IMR-90 (cell line): ENCODE measurements at regions not wholly inside any gene's neighbourhood (a gene's known extent, or its start where the extent isn't known, plus 50 kb on each side); places are given as distances from the start of the nearest gene placed in this dataset.

Experiments
- ATAC-seq: fragments of 200-7000 bp; cut with Tn5 transposase; 2 replicates; pipeline ENCODE4 v1.9.1; 2020; ENCODE audit warnings: low read depth, mild to moderate bottlenecking, moderate library complexity
- BruUV-seq: library from RNA; stranded (reverse); fragments of 400-500 nt; replicated peaks from 2 replicates; lab custom pipeline; 2021; lab: Mats Ljungman, UMichigan
- CTCF ChIA-PET: fragments of 300-600 bp; formaldehyde crosslinking; extraction: SDS; loops from one replicate; lab custom pipeline; 2021; ENCODE audit warnings: antibody characterized with exemption; lab: Yijun Ruan, JAX
- POLR2A ChIA-PET: fragments of 300-600 bp; sonication (Branson Sonifier 250); formaldehyde crosslinking; loops from one replicate; lab custom pipeline; 2022; ENCODE audit warnings: antibody characterized with exemption; ENCODE audit not compliant: unreplicated experiment; lab: Charles Lee
- DNase-seq: peaks from one replicate; pipeline ENCODE4 v3.0.0; 2013
- H2AFZ ChIP-seq: replicated peaks from 2 replicates; pipeline ENCODE3; 2013; ENCODE audit warnings: low read length, mild to moderate bottlenecking; ENCODE audit not compliant: poor library complexity
- H2AK5ac ChIP-seq: 2 replicates; pipeline ENCODE4 v1.6.1; 2013; ENCODE audit warnings: low read depth, low read length, inconsistent platforms
- H2AK9ac ChIP-seq: replicated peaks from 2 replicates; pipeline ENCODE3; 2013; ENCODE audit warnings: mild to moderate bottlenecking, low read depth, low read length, moderate library complexity; ENCODE audit not compliant: poor library complexity
- H2BK120ac ChIP-seq: 2 replicates; pipeline ENCODE4 v1.6.1; 2013; ENCODE audit warnings: low read depth, low read length, inconsistent platforms
- H2BK15ac ChIP-seq: 3 replicates; pipeline ENCODE4 v1.6.1; 2013; ENCODE audit warnings: low read depth, low read length, inconsistent platforms
- H2BK20ac ChIP-seq: 2 replicates; pipeline ENCODE4 v1.6.1; 2013; ENCODE audit warnings: low read depth, mild to moderate bottlenecking, inconsistent platforms, low read length, moderate library complexity
- H2BK5ac ChIP-seq: 2 replicates; pipeline ENCODE4 v1.6.1; 2013; ENCODE audit warnings: mild to moderate bottlenecking, low read depth, low read length, inconsistent platforms; ENCODE audit not compliant: poor library complexity, severe bottlenecking
- H3K14ac ChIP-seq: replicated peaks from 2 replicates; pipeline ENCODE4 v1.6.1; 2013; ENCODE audit warnings: low read depth, low read length, inconsistent platforms
- H3K18ac ChIP-seq: 2 replicates; pipeline ENCODE4 v1.6.1; 2013; ENCODE audit warnings: low read depth, low read length, control low read depth
- H3K23ac ChIP-seq: 2 replicates; pipeline ENCODE4 v1.6.1; 2013; ENCODE audit warnings: low read depth, low read length, inconsistent platforms
- H3K27ac ChIP-seq: 2 replicates; pipeline ENCODE4 v1.5.1; 2013; ENCODE audit warnings: mild to moderate bottlenecking, control low read depth, low read length; ENCODE audit not compliant: insufficient read depth
- H3K27me3 ChIP-seq: 2 replicates; pipeline ENCODE4 v1.6.1; 2013; ENCODE audit warnings: low read length; ENCODE audit not compliant: control insufficient read depth, insufficient read depth
- H3K36me3 ChIP-seq: 2 replicates; pipeline ENCODE4 v1.6.1; 2013; ENCODE audit warnings: low read length, mixed read lengths; ENCODE audit not compliant: control insufficient read depth, insufficient read depth
- H3K4ac ChIP-seq: 2 replicates; pipeline ENCODE4 v1.6.1; 2013; ENCODE audit warnings: low read depth, low read length, inconsistent platforms
- H3K4me1 ChIP-seq: 2 replicates; pipeline ENCODE4 v1.6.1; 2013; ENCODE audit warnings: low read length, mixed read lengths; ENCODE audit not compliant: control insufficient read depth, insufficient read depth
- H3K4me2 ChIP-seq: 2 replicates; pipeline ENCODE4 v1.6.1; 2013; ENCODE audit warnings: low read depth, mild to moderate bottlenecking, control low read depth, low read length, moderate library complexity
- H3K4me3 ChIP-seq: 2 replicates; pipeline ENCODE4 v1.5.1; 2013; ENCODE audit warnings: low read depth, mild to moderate bottlenecking, control low read depth, low read length, moderate library complexity; ENCODE audit not compliant: insufficient read depth
- H3K56ac ChIP-seq: 2 replicates; pipeline ENCODE4 v1.6.1; 2013; ENCODE audit warnings: low read length, inconsistent platforms; ENCODE audit not compliant: insufficient read depth; ENCODE audit errors: extremely low read depth
- H3K79me1 ChIP-seq, 2 experiments: 2 replicates each; pipeline ENCODE4 v1.6.1; 2013; ENCODE audit warnings: low read length in 2 of 2, inconsistent platforms in 1 of 2, low read depth in 1 of 2
- H3K9ac ChIP-seq: 2 replicates; pipeline ENCODE4 v1.6.1; 2013; ENCODE audit warnings: low read depth, low read length, control low read depth
- H3K9me1 ChIP-seq: 2 replicates; pipeline ENCODE4 v1.6.1; 2013; ENCODE audit warnings: low read length, inconsistent platforms; ENCODE audit not compliant: insufficient read depth
- H3K9me3 ChIP-seq: 2 replicates; pipeline ENCODE4 v1.6.1; 2013; ENCODE audit warnings: low read length; ENCODE audit not compliant: control insufficient read depth, insufficient read depth
- H4K20me1 ChIP-seq: 2 replicates; pipeline ENCODE4 v1.6.1; 2013; ENCODE audit warnings: low read length, inconsistent platforms; ENCODE audit not compliant: insufficient read depth
- H4K5ac ChIP-seq: 2 replicates; pipeline ENCODE4 v1.6.1; 2013; ENCODE audit warnings: mild to moderate bottlenecking, low read depth, low read length, control low read depth
- H4K8ac ChIP-seq, 2 experiments: 2 replicates each; pipeline ENCODE4 v1.6.1; 2013; ENCODE audit warnings: low read depth in 2 of 2, low read length in 2 of 2, control low read depth in 1 of 2, inconsistent platforms in 1 of 2
- H4K91ac ChIP-seq: 2 replicates; pipeline ENCODE4 v1.6.1; 2013; ENCODE audit warnings: low read depth, low read length, inconsistent platforms; ENCODE audit not compliant: insufficient read depth
- MAFK ChIP-seq: IDR thresholded peaks from 2 replicates; pipeline ENCODE4 v1.6.1; 2012; ENCODE audit warnings: low read depth, low read length, improper control_type of control experiment
- RAD21 ChIP-seq: IDR thresholded peaks from 2 replicates; pipeline ENCODE4 v1.6.1; 2012; ENCODE audit warnings: low read length, improper control_type of control experiment
- WGBS, 2 experiments: methylation state at CpG; one replicate each; pipeline versions ENCODE4 v1.1.5 to v1.1.7; 2013; ENCODE audit warnings: missing lambda C conversion rate in 2 of 2; ENCODE audit not compliant: insufficient read length in 1 of 2; ENCODE audit errors: extremely low coverage in 2 of 2; 5-methylcytosine and 5-hydroxymethylcytosine counted together
- dilution Hi-C: fragments of 300-500 bp; cut with HindIII; formaldehyde crosslinking; loops from one replicate; pipeline ENCODE4 v1.14.3; 2018; ENCODE audit warnings: low sequenced_read_pairs; ENCODE audit not compliant: unreplicated experiment
- in situ Hi-C: fragments of 300-500 bp; cut with MboI; formaldehyde crosslinking; loops from 3 replicates; pipeline ENCODE4 v1.14.3; 2019; ENCODE audit warnings: low sequenced_read_pairs, inconsistent platforms, mixed read lengths
- intact Hi-C: fragments of 100-400 bp; cut with micrococcal nuclease; formaldehyde crosslinking; loops from 2 replicates; pipeline ENCODE4 v1.10.0; 2022

DNA sequence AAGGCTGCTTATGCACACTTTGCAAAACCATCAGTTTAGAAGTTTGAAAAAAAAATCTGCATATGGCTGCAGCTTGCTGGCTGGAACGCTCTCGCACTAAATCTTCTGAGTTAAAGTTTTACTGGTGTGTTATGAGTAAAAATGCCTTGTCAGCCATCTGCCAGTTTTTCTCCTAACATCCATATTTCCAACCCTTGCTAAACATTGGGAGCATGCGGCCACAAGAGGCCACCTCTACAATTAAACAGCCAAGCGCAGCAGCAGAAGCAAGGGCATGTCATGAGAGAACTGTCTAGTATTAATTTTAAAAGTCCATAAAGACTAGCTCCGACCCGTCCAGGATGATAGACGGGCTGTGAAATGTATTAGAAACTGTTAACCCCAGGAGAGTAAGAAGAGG is 248.3 kb downstream of the TSHZ3 start:
- Histone ChIP-seq H3K4me2 (no peak overlapping the region; the same call in 1 of the 2 replicates), H3K14ac (no peak overlapping the region), H2BK20ac (no peak overlapping the region), H3K4ac (no peak overlapping the region), H4K20me1 (no peaks in the 10 kb centered on the region), H3K4me3 (no peak overlapping the region), H3K9me3 (no peaks in the 10 kb centered on the region), H2BK120ac (no peak overlapping the region), H3K36me3 (no peaks in the 10 kb centered on the region), H3K23ac (no peak overlapping the region), H3K9ac (no peak overlapping the region), H3K27me3 (no peaks in the 10 kb centered on the region; the same call in 1 of the 2 replicates), H3K4me1 (peaks cover 2% of the 10 kb centered on the region; the same call in 1 of the 2 replicates), H4K91ac (no peak overlapping the region), H2AFZ (no peak overlapping the region), H3K9me1 (no peaks in the 10 kb centered on the region), H3K18ac (no peak overlapping the region), H2BK5ac (no peak overlapping the region), H2AK9ac (no peak overlapping the region), H4K8ac (no peak overlapping the region), H4K5ac (no peak overlapping the region), H3K56ac (no peak overlapping the region), H2BK15ac (no peak overlapping the region), H2AK5ac (no peak overlapping the region), H3K27ac (no peak overlapping the region), H3K79me1 (no peaks in the 10 kb centered on the region)
- dilution Hi-C loops = no loop called here
- ATAC-seq (no peak), DNase-seq (no peak)
- no TSS peak for BruUV-seq
- POLR2A ChIA-PET = no interaction called here
- in situ Hi-C loops = no loop called here
- CTCF ChIA-PET = interaction anchor here (0.7 to 0.8 kb wide), 2 partner anchors 9 to 220 kb away, joined by 3 read pairs; no protein-coding TSS in a partner anchor
- TF ChIP-seq RAD21 (no peak), MAFK (peak; percentile 31; the same call in 1 of the 2 replicates)
- intact Hi-C loops = no loop called here
- 33% methylated on average over 3 of the region's 7 CpGs; no CpG with 5 or more reads in 1 of the 2 experiments for WGBS, 2 experiments
